ENCODE measurements at regions not wholly inside any gene's neighbourhood (a gene's known extent, or its start where the extent isn't known, plus 50 kb on each side); places are given as distances from the start of the nearest gene placed in this dataset.

GRCh38 chrX:83004012-83004411 lies 504.1 kb upstream of the POU3F4 start:
- H3K27ac ChIP-seq = no peak overlapping the region
- H3K36me3 ChIP-seq = no peaks in the 10 kb centered on the region
- TF ChIP-seq CTCF (IDR thresholded peaks at IDR 0.05; ENCODE audit: low read depth, low read length) = no peak

GRCh38 chrX:83008415-83008814 lies 499.7 kb upstream of the POU3F4 start:
- Histone ChIP-seq H3K4me3 (ENCODE audit: low read depth, low read length) (no peak overlapping the region), H3K27me3 (ENCODE audit: insufficient read depth, low read depth, severe bottlenecking) (no peaks in the 10 kb centered on the region), H3K36me3 (no peaks in the 10 kb centered on the region), H3K27ac (no peak overlapping the region), H3K9me3 (ENCODE audit: severe bottlenecking) (peaks cover 2% of the 10 kb centered on the region)
- no peak for DNase-seq
- TF ChIP-seq CTCF (IDR thresholded peaks at IDR 0.05; ENCODE audit: low read depth, low read length) = 0 out of 2 replicates have a peak, but pooled peaks have one; percentile 16

More at GRCh38 chrX:83004012-83004411, 504.1 kb upstream of the POU3F4 start:
- no peak overlapping the region for H3K4me3 ChIP-seq (ENCODE audit: low read depth, low read length)
- DNase-seq = no peak
- H3K27me3 ChIP-seq (ENCODE audit: insufficient read depth, low read depth, severe bottlenecking) = no peaks in the 10 kb centered on the region
- peaks cover 2% of the 10 kb centered on the region for H3K9me3 ChIP-seq (ENCODE audit: severe bottlenecking)

- Histone ChIP-seq H3K9me3 (ENCODE audit: severe bottlenecking) (no peaks in the 10 kb centered on the region), H3K4me3 (ENCODE audit: low read depth, low read length) (no peak overlapping the region), H3K27ac (no peak overlapping the region), H3K27me3 (ENCODE audit: insufficient read depth, low read depth, severe bottlenecking) (no peaks in the 10 kb centered on the region), H3K36me3 (no peaks in the 10 kb centered on the region)
- no peak for DNase-seq
- TF ChIP-seq CTCF (IDR thresholded peaks at IDR 0.05; ENCODE audit: low read depth, low read length) = no peak
These were observed 488.8 kb upstream of the POU3F4 start for GRCh38 chrX:83019258-83019657.

- no peaks in the 10 kb centered on the region for H3K27me3 ChIP-seq (ENCODE audit: insufficient read depth, low read depth, severe bottlenecking)
- H3K9me3 ChIP-seq (ENCODE audit: severe bottlenecking) = no peaks in the 10 kb centered on the region
- no peaks in the 10 kb centered on the region for H3K36me3 ChIP-seq
- TF ChIP-seq CTCF (IDR thresholded peaks at IDR 0.05; ENCODE audit: low read depth, low read length) = no peak
- H3K4me3 ChIP-seq (ENCODE audit: low read depth, low read length) = no peak overlapping the region
- H3K27ac ChIP-seq = no peak overlapping the region
- no peak for DNase-seq
These were observed 486.1 kb upstream of the POU3F4 start for GRCh38 chrX:83022020-83022419.
